ENCODE measurements at regions not wholly inside any gene's neighbourhood (a gene's known extent, or its start where the extent isn't known, plus 50 kb on each side); places are given as distances from the start of the nearest gene placed in this dataset.

DNA sequence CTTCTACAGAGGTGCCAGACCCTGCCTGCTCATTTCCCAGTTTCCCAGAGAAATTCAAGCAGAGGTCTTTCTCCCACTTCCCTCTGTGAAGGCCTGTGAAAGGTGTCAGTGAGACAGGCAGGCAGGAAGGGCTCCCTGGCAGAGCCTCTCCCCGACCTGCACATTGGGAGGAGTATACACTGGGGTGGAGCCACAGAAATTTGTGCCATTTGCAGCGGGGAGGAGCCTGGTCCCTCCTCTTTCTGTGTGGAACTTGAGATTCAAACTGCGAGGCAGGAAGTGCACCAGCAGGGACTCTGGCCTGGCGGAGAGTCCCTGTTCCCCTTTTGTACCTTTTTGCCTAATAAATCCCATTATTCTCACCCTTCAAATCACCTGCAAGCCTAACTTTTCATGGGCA lies 54.6 kb upstream of the OPN4 start:
- Mint-ChIP-seq H3K27me3 (ENCODE audit: low read depth) (peaks cover 6% of the 10 kb centered on the region), H3K4me3 (no peak overlapping the region), H3K9me3 (no peaks in the 10 kb centered on the region), H3K27ac (no peak overlapping the region), H3K4me1 (ENCODE audit: low read depth) (no peaks in the 10 kb centered on the region), H3K36me3 (ENCODE audit: insufficient read depth in 2 of 2) (no peaks in the 10 kb centered on the region)
- no peak for DNase-seq
- ATAC-seq (replicated peaks in 1 of 2): peak in 1 of 2 donors; percentile 32

DNA sequence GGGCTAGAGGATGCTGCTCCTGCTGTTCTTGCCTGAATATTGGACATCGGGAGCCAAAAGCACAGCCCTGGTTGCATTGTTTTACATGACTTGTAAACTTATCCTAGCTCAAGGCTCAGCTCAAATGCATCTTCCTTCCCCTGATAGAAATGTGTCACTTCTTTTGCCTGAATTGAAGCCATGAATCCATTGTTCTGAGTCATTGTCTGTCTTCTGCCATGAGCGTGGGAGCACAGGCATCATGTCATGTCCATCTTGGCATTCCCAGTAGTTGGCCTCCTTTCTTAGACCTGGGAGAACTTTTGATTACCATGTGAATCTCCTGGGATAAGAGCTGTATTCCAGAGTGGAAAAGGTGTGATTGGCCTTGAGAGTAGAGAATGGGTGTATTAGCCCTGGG lies 54.1 kb upstream of the OPN4 start:
- Mint-ChIP-seq H3K27ac (no peak overlapping the region), H3K9me3 (no peaks in the 10 kb centered on the region), H3K4me1 (ENCODE audit: low read depth) (no peaks in the 10 kb centered on the region), H3K36me3 (ENCODE audit: insufficient read depth in 2 of 2) (no peaks in the 10 kb centered on the region), H3K27me3 (ENCODE audit: low read depth) (peaks cover 6% of the 10 kb centered on the region), H3K4me3 (no peak overlapping the region)
- no peak for ATAC-seq (replicated peaks in 1 of 2)
- no peak for DNase-seq

DNA sequence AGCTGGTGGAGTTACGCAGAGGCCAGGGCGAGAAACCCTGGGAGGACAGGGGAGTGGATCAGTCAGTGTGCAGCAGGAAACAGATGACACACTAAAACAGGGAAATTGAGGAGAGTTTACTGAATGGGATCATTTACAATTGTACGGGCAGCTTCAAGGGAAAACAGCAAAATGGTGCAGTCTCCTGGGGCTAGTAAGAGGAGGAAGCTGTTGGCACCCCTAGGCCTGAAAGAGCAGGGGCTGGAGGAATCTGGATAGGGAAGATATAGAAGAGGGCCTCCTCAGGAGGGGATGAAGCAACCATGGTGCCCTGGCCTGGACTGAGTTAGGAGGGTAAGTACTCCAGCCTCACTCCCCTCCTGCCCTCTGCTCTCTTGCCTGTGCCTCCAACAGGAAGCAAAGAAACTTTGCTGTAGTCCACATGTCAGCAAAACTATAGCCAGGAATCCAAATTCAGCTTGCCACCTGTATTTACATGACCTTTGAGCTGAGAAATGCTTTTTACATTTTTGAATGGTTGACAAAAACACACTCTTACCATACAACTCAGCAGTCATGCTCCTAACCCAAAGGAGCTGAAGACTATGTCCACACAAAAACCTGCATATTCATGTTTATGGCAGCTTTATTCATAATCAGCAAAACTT lies 52.3 kb upstream of the OPN4 start:
- H3K4me3 Mint-ChIP-seq: no peak overlapping the region
- H3K27me3 Mint-ChIP-seq (ENCODE audit: low read depth): peaks cover 6% of the 10 kb centered on the region
- no peak for ATAC-seq (replicated peaks in 1 of 2)

DNA sequence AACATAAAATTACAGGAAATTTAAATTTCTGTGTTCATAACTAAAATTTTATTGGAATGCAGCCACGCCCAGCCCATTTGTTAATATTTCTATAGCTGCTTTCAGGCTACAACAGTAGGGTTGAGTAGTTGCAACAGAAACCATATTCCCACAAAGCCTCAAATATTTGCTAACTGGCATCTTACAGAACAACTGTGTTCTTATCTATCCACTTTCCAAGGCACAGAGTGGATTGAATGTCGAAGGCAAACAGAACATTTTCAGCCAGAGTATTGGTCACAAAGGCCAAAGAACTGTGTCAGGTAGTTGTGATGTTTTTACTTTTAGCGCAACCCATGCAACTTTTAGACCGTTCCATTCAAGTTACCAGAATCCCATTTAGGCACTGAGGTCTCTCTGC lies 51.1 kb upstream of the OPN4 start:
- no peak for DNase-seq
- H3K27ac Mint-ChIP-seq: no peak overlapping the region
- H3K4me3 Mint-ChIP-seq: no peak overlapping the region
- peaks cover 0 to 1% of the 10 kb centered on the region in 2 donors for H3K36me3 Mint-ChIP-seq (ENCODE audit: insufficient read depth in 2 of 2)
- no peaks in the 10 kb centered on the region for H3K4me1 Mint-ChIP-seq (ENCODE audit: low read depth)
- H3K27me3 Mint-ChIP-seq (ENCODE audit: low read depth): peaks cover 6% of the 10 kb centered on the region
- H3K9me3 Mint-ChIP-seq: peaks cover 2% of the 10 kb centered on the region in 2 donors
- no peak for ATAC-seq (replicated peaks in 1 of 2)

More for the DNA sequence above, 52.3 kb upstream of the OPN4 start:
- no peaks in the 10 kb centered on the region for H3K4me1 Mint-ChIP-seq (ENCODE audit: low read depth)
- no peak for DNase-seq
- no peaks in the 10 kb centered on the region for H3K9me3 Mint-ChIP-seq
- no peak overlapping the region for H3K27ac Mint-ChIP-seq
- no peaks in the 10 kb centered on the region for H3K36me3 Mint-ChIP-seq (ENCODE audit: insufficient read depth in 2 of 2)

Measured in activated T-cell treated with anti-CD3 and anti-CD28 coated beads, Interleukin-2, amount 50 U/mL, for 72 hours (primary cell).